ENCODE measurements at regions not wholly inside any gene's neighbourhood (a gene's known extent, or its start where the extent isn't known, plus 50 kb on each side); places are given as distances from the start of the nearest gene placed in this dataset.
A peak's percentile ranks its signal among the peaks of the same experiment; 100 is the strongest.
"Not testable (repeated sequence)": the region's sequence is repeated elsewhere in the genome, so short reads cannot be mapped to it uniquely, and the experiment has no call there.

- DNase-seq = no peak
Measured at GRCh38 chr15:38614621-38615020, 50.0 kb upstream of the RASGRP1 start.

GRCh38 chr15:38617831-38618230 lies 53.2 kb upstream of the RASGRP1 start:
- DNase-seq = no peak

GRCh38 chr15:38618242-38618955 lies 53.8 kb upstream of the RASGRP1 start:
- no peak for DNase-seq

- DNase-seq = no peak
Measured at GRCh38 chr15:38620098-38620497, 55.5 kb upstream of the RASGRP1 start.

GRCh38 chr15:38620851-38621594 lies 56.4 kb upstream of the RASGRP1 start:
- DNase-seq = no peak

GRCh38 chr15:38622304-38622703 lies 57.7 kb upstream of the RASGRP1 start:
- DNase-seq = no peak

- no peak for DNase-seq
Measured at GRCh38 chr15:38622908-38623307, 58.3 kb upstream of the RASGRP1 start.

GRCh38 chr15:38623744-38624143 lies 59.1 kb upstream of the RASGRP1 start:
- DNase-seq = no peak

- DNase-seq = no peak
Measured at GRCh38 chr15:38624244-38625205, 59.9 kb upstream of the RASGRP1 start.

- peak in 4 of 56 donors; percentile 4 to 23 (median 12) for DNase-seq
Measured at GRCh38 chr15:38625886-38626285, 61.3 kb upstream of the RASGRP1 start.

- DNase-seq = no peak
Measured at GRCh38 chr15:38626443-38627050, 61.9 kb upstream of the RASGRP1 start.

GRCh38 chr15:38627689-38628277 lies 63.2 kb upstream of the RASGRP1 start:
- no peak for DNase-seq

GRCh38 chr15:38631119-38632075 lies 66.8 kb upstream of the RASGRP1 start:
- DNase-seq = no peak

GRCh38 chr15:38635170-38635569 lies 70.6 kb upstream of the RASGRP1 start:
- DNase-seq = no peak

GRCh38 chr15:38636597-38636996 lies 72.0 kb upstream of the RASGRP1 start:
- no peak for DNase-seq

GRCh38 chr15:38638126-38638525 lies 73.5 kb upstream of the RASGRP1 start:
- no peak for DNase-seq

GRCh38 chr15:38638811-38639210 lies 74.2 kb upstream of the RASGRP1 start:
- no peak for DNase-seq

GRCh38 chr15:38642689-38643270 lies 78.2 kb upstream of the RASGRP1 start:
- no peak for DNase-seq

- not testable (repeated sequence) for DNase-seq
Measured at GRCh38 chr15:38644353-38644752, 79.7 kb upstream of the RASGRP1 start.
